Lung (tissue), 11 donors: ENCODE measurements at regions not wholly inside any gene's neighbourhood (a gene's known extent, or its start where the extent isn't known, plus 50 kb on each side); places are given as distances from the start of the nearest gene placed in this dataset.

Experiments used
- ATAC-seq: fragments of 200-7000 bp; cut with Tn5 transposase; one replicate; pipeline ENCODE4 v1.9.1; 2020; ENCODE audit warnings: moderate number of reproducible peaks; ENCODE audit not compliant: insufficient read depth, low FRiP score
- DNase-seq, 3 donors: peaks; one replicate each; pipeline ENCODE4 v3.0.0-alpha.2; 2013 to 2017
- H3K27ac ChIP-seq, 2 donors: one replicate each; pipeline ENCODE4 v1.5.1; 2013; ENCODE audit warnings: mild to moderate bottlenecking in 2 of 2, moderate library complexity in 2 of 2, control low read depth in 1 of 2, inconsistent platforms in 1 of 2, low read depth in 1 of 2, low read length in 1 of 2
- H3K27me3 ChIP-seq, 3 donors: one replicate each; pipeline ENCODE4 v1.5.1; 2013; ENCODE audit warnings: low read length in 2 of 3; ENCODE audit not compliant: control insufficient read depth in 3 of 3, insufficient read depth in 3 of 3
- H3K36me3 ChIP-seq, 4 donors: one replicate each; pipeline ENCODE4 v1.5.1; 2013; ENCODE audit warnings: low read length in 4 of 4, mild to moderate bottlenecking in 1 of 4, moderate library complexity in 1 of 4; ENCODE audit not compliant: control insufficient read depth in 4 of 4, insufficient read depth in 4 of 4
- H3K4me1 ChIP-seq, 5 donors: one replicate each; pipeline ENCODE4 v1.5.1; 2013; ENCODE audit warnings: low read length in 5 of 5, mild to moderate bottlenecking in 2 of 5, moderate library complexity in 1 of 5; ENCODE audit not compliant: control insufficient read depth in 5 of 5, insufficient read depth in 5 of 5
- H3K4me3 ChIP-seq: one replicate; pipeline ENCODE4 v1.5.1; 2013; ENCODE audit warnings: mild to moderate bottlenecking, control low read depth, moderate library complexity
- H3K9ac ChIP-seq, 2 donors: one replicate each; pipeline ENCODE4 v1.5.1; 2013; ENCODE audit warnings: low read length in 2 of 2, control low read depth in 1 of 2; ENCODE audit not compliant: insufficient read depth in 1 of 2
- H3K9me3 ChIP-seq, 4 donors: one replicate each; pipeline ENCODE4 v1.5.1; 2013; ENCODE audit warnings: low read length in 3 of 4, mild to moderate bottlenecking in 1 of 4, moderate library complexity in 1 of 4; ENCODE audit not compliant: control insufficient read depth in 4 of 4, insufficient read depth in 3 of 4
- CTCF ChIP-seq: IDR thresholded peaks from 2 replicates; pipeline ENCODE4 v1.5.1; 2012; ENCODE audit warnings: mild to moderate bottlenecking; ENCODE audit errors: control extremely low read depth, extremely low read depth
- WGBS, 2 donors: extraction: QIAGEN DNeasy Blood & Tissue Kit; methylation state at CpG; one replicate each; pipeline ENCODE4 v1.1.7; 2013; 5-methylcytosine and 5-hydroxymethylcytosine counted together
- donor health status: control.
- donor health status: control.
- donor health status: Bipolar disorder and iron deficiency.
- donor health status: healthy.
- donor health status: DM: yes; HTN: yes; CAD: no.

GRCh38 chr3:80807577-80807976, 953.9 kb downstream of the GBE1 start:
- no peaks in the 10 kb centered on the region for H3K27me3 ChIP-seq
- no peaks in the 10 kb centered on the region for H3K4me1 ChIP-seq
- DNase-seq (no peak), ATAC-seq (no peak)
- TF ChIP-seq CTCF: no peak
- no peak overlapping the region for H3K27ac ChIP-seq
- H3K4me3 ChIP-seq: no peak overlapping the region
- H3K9me3 ChIP-seq: peaks cover 0 to 3% (median 0%) of the 10 kb centered on the region in 4 donors
- H3K9ac ChIP-seq: no peak overlapping the region
- WGBS, 2 donors: 75 to 84% methylated on average over 4 of the region's 4 CpGs
- no peaks in the 10 kb centered on the region for H3K36me3 ChIP-seq

- WGBS, 2 donors: 65 to 76% methylated on average over 4 of the region's 4 CpGs
- Histone ChIP-seq H3K9me3 (peaks cover 0 to 3% (median 0%) of the 10 kb centered on the region in 4 donors), H3K4me3 (no peak overlapping the region), H3K4me1 (no peaks in the 10 kb centered on the region), H3K27me3 (no peaks in the 10 kb centered on the region), H3K36me3 (no peaks in the 10 kb centered on the region), H3K9ac (no peak overlapping the region), H3K27ac (no peak overlapping the region)
- DNase-seq (no peak), ATAC-seq (no peak)
- no peak for TF ChIP-seq CTCF
Measured at GRCh38 chr3:80806673-80807072, 954.8 kb downstream of the GBE1 start.

- Histone ChIP-seq H3K4me3 (no peak overlapping the region), H3K9ac (no peak overlapping the region), H3K9me3 (no peaks in the 10 kb centered on the region), H3K4me1 (no peaks in the 10 kb centered on the region), H3K36me3 (no peaks in the 10 kb centered on the region), H3K27ac (no peak overlapping the region), H3K27me3 (no peaks in the 10 kb centered on the region)
- ATAC-seq (no peak), DNase-seq (no peak)
- no peak for TF ChIP-seq CTCF
- 93 to 97% methylated on average over 2 of the region's 2 CpGs for WGBS, 2 donors
Measured at GRCh38 chr3:80788914-80789313, 972.5 kb downstream of the GBE1 start.

- no peaks in the 10 kb centered on the region for H3K9me3 ChIP-seq
- DNase-seq (no peak), ATAC-seq (no peak)
- H3K9ac ChIP-seq: no peak overlapping the region
- no peak overlapping the region for H3K4me3 ChIP-seq
- TF ChIP-seq CTCF: no peak
- no peaks in the 10 kb centered on the region for H3K4me1 ChIP-seq
- 83 to 92% methylated on average over 1 of the region's 1 CpG for WGBS, 2 donors
- no peaks in the 10 kb centered on the region for H3K36me3 ChIP-seq
- H3K27me3 ChIP-seq: no peaks in the 10 kb centered on the region
- no peak overlapping the region for H3K27ac ChIP-seq
Measured at GRCh38 chr3:80785875-80786274, 975.6 kb downstream of the GBE1 start.
